ENCODE measurements at regions not wholly inside any gene's neighbourhood (a gene's known extent, or its start where the extent isn't known, plus 50 kb on each side); places are given as distances from the start of the nearest gene placed in this dataset.

- no peak for DNase-seq
- TF ChIP-seq CTCF (IDR thresholded peaks at IDR 0.05) (no peak), POLR2A (IDR thresholded peaks at IDR 0.05) (no peak)
- Histone ChIP-seq H3K36me3 (ENCODE audit: low read depth, missing control alignments) (no peaks in the 10 kb centered on the region), H3K27ac (no peak overlapping the region), H3K4me3 (no peak overlapping the region), H3K9me3 (no peaks in the 10 kb centered on the region), H3K27me3 (no peaks in the 10 kb centered on the region), H3K4me1 (no peaks in the 10 kb centered on the region)
- intact Hi-C loops (cut with DNase I; ENCODE audit: low total_unique reads), result no loop called here
- 79 to 80% methylated on average over 1 of the region's 1 CpG for WGBS, 2 donors
Measured at GRCh38 chr9:1647776-1648175, 367.4 kb upstream of the SMARCA2 start.

- no peaks in the 10 kb centered on the region for H3K36me3 ChIP-seq (ENCODE audit: low read depth, missing control alignments)
- no peaks in the 10 kb centered on the region for H3K9me3 ChIP-seq
- no peak overlapping the region for H3K4me3 ChIP-seq
- 80 to 83% methylated on average over 4 of the region's 4 CpGs for WGBS, 2 donors
- TF ChIP-seq POLR2A (IDR thresholded peaks at IDR 0.05) (no peak), CTCF (IDR thresholded peaks at IDR 0.05) (no peak)
- DNase-seq, result no peak
- H3K4me1 ChIP-seq, result no peaks in the 10 kb centered on the region
- no peak overlapping the region for H3K27ac ChIP-seq
- intact Hi-C loops (cut with DNase I; ENCODE audit: low total_unique reads), result no loop called here
- H3K27me3 ChIP-seq, result no peaks in the 10 kb centered on the region
Measured at GRCh38 chr9:1653282-1653681, 361.9 kb upstream of the SMARCA2 start.

- intact Hi-C loops (cut with DNase I; ENCODE audit: low total_unique reads), result no loop called here
- Histone ChIP-seq H3K4me1 (no peaks in the 10 kb centered on the region), H3K4me3 (no peak overlapping the region), H3K27ac (no peak overlapping the region), H3K27me3 (no peaks in the 10 kb centered on the region), H3K9me3 (no peaks in the 10 kb centered on the region), H3K36me3 (ENCODE audit: low read depth, missing control alignments) (no peaks in the 10 kb centered on the region)
- WGBS, 2 donors, result 77 to 79% methylated on average over 4 of the region's 4 CpGs
- TF ChIP-seq CTCF (IDR thresholded peaks at IDR 0.05) (no peak), POLR2A (IDR thresholded peaks at IDR 0.05) (no peak)
- no peak for DNase-seq
Measured at GRCh38 chr9:1658661-1659362, 356.3 kb upstream of the SMARCA2 start.

- no peak for TF ChIP-seq POLR2A (IDR thresholded peaks at IDR 0.05)
- no peak for TF ChIP-seq CTCF (IDR thresholded peaks at IDR 0.05)
- 56 to 66% methylated on average over 3 of the region's 3 CpGs for WGBS, 2 donors
- Histone ChIP-seq H3K36me3 (ENCODE audit: low read depth, missing control alignments) (no peaks in the 10 kb centered on the region), H3K27me3 (no peaks in the 10 kb centered on the region), H3K4me1 (no peaks in the 10 kb centered on the region), H3K9me3 (no peaks in the 10 kb centered on the region), H3K4me3 (no peak overlapping the region), H3K27ac (no peak overlapping the region)
- intact Hi-C loops (cut with DNase I; ENCODE audit: low total_unique reads), result no loop called here
- DNase-seq, result no peak
Measured at GRCh38 chr9:1659363-1659690, 355.8 kb upstream of the SMARCA2 start.

GRCh38 chr9:1668441-1668840 is 346.7 kb upstream of the SMARCA2 start:
- intact Hi-C loops (cut with DNase I; ENCODE audit: low total_unique reads), result no loop called here
- 78 to 80% methylated on average over 1 of the region's 1 CpG for WGBS, 2 donors
- no peak for DNase-seq
- no peaks in the 10 kb centered on the region for H3K4me1 ChIP-seq
- no peaks in the 10 kb centered on the region for H3K27me3 ChIP-seq
- H3K27ac ChIP-seq, result no peak overlapping the region
- no peaks in the 10 kb centered on the region for H3K36me3 ChIP-seq (ENCODE audit: low read depth, missing control alignments)
- H3K4me3 ChIP-seq, result no peak overlapping the region
- H3K9me3 ChIP-seq, result no peaks in the 10 kb centered on the region
- TF ChIP-seq CTCF (IDR thresholded peaks at IDR 0.05), result no peak
- no peak for TF ChIP-seq POLR2A (IDR thresholded peaks at IDR 0.05)

Measured in testis (tissue), 2 donors.